ENCODE measurements at regions not wholly inside any gene's neighbourhood (a gene's known extent, or its start where the extent isn't known, plus 50 kb on each side); places are given as distances from the start of the nearest gene placed in this dataset.

DNA sequence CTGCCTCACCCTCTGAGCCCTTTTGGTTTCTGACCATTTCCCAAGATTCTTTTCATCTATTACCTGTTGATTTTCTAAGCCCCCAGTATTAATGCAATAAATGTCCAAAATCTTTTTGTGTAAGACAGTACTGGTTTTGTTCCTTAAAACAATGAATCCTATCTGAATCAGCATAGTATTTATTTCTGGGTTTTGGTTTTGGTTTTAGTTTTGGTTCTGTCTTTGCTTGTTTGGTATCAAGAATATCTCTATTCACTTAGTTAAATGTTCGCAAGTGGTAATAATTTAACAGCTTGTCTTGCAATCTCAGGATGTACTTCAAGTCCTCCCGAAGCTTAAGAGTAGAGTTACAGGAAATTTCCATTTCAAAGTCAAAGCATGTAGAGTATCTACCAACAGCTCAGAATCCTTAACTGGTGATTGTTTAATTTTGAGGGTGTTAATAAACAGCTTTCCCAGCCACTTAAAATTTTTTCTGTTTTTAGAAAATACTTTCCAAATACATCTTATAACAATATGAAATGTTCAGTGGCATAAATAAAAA is 67.7 kb upstream of the NEDD4L start:
- no peak overlapping the region for H4K8ac ChIP-seq (ENCODE audit: low read depth, low read length)
- no peak overlapping the region for H2BK12ac ChIP-seq (ENCODE audit: low read length)
- H3K27me3 ChIP-seq (ENCODE audit: insufficient read depth, low read length), result no peaks in the 10 kb centered on the region
- H3K9ac ChIP-seq (ENCODE audit: low read length), result no peak overlapping the region
- no peak overlapping the region for H2AFZ ChIP-seq (ENCODE audit: insufficient read depth, low read length, poor library complexity)
- no CpG with 5 or more reads among the region's 2 CpGs for WGBS (ENCODE audit: extremely low coverage, insufficient coverage, insufficient read length)
- no peak overlapping the region for H3K4me3 ChIP-seq (ENCODE audit: low read depth, low read length)
- no peak overlapping the region for H4K91ac ChIP-seq (ENCODE audit: low read depth, low read length)
- H3K23ac ChIP-seq (ENCODE audit: low read length), result no peak overlapping the region
- no peak overlapping the region for H3K18ac ChIP-seq (ENCODE audit: low read length)
- no peak for DNase-seq
- no peak overlapping the region for H4K12ac ChIP-seq (ENCODE audit: low read depth, low read length)
- no peak overlapping the region for H2AK5ac ChIP-seq (ENCODE audit: low read length)
- H3K4me2 ChIP-seq (ENCODE audit: low read length), result no peak overlapping the region
- H3K9me3 ChIP-seq (ENCODE audit: insufficient read depth, low read depth, low read length), result no peaks in the 10 kb centered on the region
- no peak overlapping the region for H2BK5ac ChIP-seq (ENCODE audit: low read depth, low read length, poor library complexity)
- H3K79me2 ChIP-seq (ENCODE audit: control insufficient read depth, insufficient read depth, low read length, poor library complexity), result no peaks in the 10 kb centered on the region
- H3K36me3 ChIP-seq (ENCODE audit: control insufficient read depth in 1 of 2, insufficient read depth in 2 of 2, low read length in 2 of 2), result no peaks in the 10 kb centered on the region
- no peaks in the 10 kb centered on the region for H3K4me1 ChIP-seq (ENCODE audit: control insufficient read depth in 1 of 2, insufficient read depth in 2 of 2, low read length in 2 of 2)
- no peaks in the 10 kb centered on the region for H3K79me1 ChIP-seq (ENCODE audit: low read length)
- H3K27ac ChIP-seq (ENCODE audit: low read depth, low read length), result no peak overlapping the region
- no peak overlapping the region for H3K4ac ChIP-seq (ENCODE audit: low read depth, low read length)
- H2BK120ac ChIP-seq (ENCODE audit: insufficient read depth, low read length, poor library complexity), result no peak overlapping the region
- no peak overlapping the region for H3K14ac ChIP-seq (ENCODE audit: low read length)

DNA sequence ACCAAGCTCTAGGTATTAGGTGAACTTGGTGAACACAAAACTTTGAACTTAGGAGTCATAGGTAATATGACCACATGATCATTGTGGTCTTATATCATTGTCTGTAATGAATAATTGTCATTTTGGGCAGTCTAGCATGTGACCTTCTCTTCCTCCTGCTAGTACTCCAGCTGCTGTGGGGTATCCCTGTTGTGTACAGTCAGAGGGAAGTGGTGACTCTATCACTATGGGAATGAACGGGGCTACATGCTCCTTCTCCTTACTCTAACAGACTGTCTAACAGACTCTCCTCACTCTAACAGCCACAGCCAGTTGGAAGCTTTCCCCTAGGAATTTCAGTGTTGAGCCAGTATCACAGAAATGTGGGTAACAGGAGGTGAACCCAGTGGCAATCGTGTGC is 68.2 kb upstream of the NEDD4L start:
- Histone ChIP-seq H2BK12ac (ENCODE audit: low read length) (no peak overlapping the region), H2AFZ (ENCODE audit: insufficient read depth, low read length, poor library complexity) (no peak overlapping the region), H3K79me1 (ENCODE audit: low read length) (no peaks in the 10 kb centered on the region), H3K79me2 (ENCODE audit: control insufficient read depth, insufficient read depth, low read length, poor library complexity) (no peaks in the 10 kb centered on the region), H3K4me1 (ENCODE audit: control insufficient read depth in 1 of 2, insufficient read depth in 2 of 2, low read length in 2 of 2) (no peaks in the 10 kb centered on the region), H4K12ac (ENCODE audit: low read depth, low read length) (no peak overlapping the region), H2BK5ac (ENCODE audit: low read depth, low read length, poor library complexity) (no peak overlapping the region), H3K4me2 (ENCODE audit: low read length) (no peak overlapping the region), H3K4ac (ENCODE audit: low read depth, low read length) (no peak overlapping the region), H3K27me3 (ENCODE audit: insufficient read depth, low read length) (no peaks in the 10 kb centered on the region), H2AK5ac (ENCODE audit: low read length) (no peak overlapping the region), H3K14ac (ENCODE audit: low read length) (no peak overlapping the region), H3K36me3 (ENCODE audit: control insufficient read depth in 1 of 2, insufficient read depth in 2 of 2, low read length in 2 of 2) (no peaks in the 10 kb centered on the region), H3K27ac (ENCODE audit: low read depth, low read length) (no peak overlapping the region), H3K23ac (ENCODE audit: low read length) (no peak overlapping the region), H3K9ac (ENCODE audit: low read length) (no peak overlapping the region), H3K9me3 (ENCODE audit: insufficient read depth, low read depth, low read length) (no peaks in the 10 kb centered on the region), H2BK120ac (ENCODE audit: insufficient read depth, low read length, poor library complexity) (no peak overlapping the region), H4K8ac (ENCODE audit: low read depth, low read length) (no peak overlapping the region), H3K4me3 (ENCODE audit: low read depth, low read length) (no peak overlapping the region), H3K18ac (ENCODE audit: low read length) (no peak overlapping the region), H4K91ac (ENCODE audit: low read depth, low read length) (no peak overlapping the region)
- WGBS (ENCODE audit: extremely low coverage, insufficient coverage, insufficient read length), result no CpG with 5 or more reads among the region's 2 CpGs
- DNase-seq, result no peak

DNA sequence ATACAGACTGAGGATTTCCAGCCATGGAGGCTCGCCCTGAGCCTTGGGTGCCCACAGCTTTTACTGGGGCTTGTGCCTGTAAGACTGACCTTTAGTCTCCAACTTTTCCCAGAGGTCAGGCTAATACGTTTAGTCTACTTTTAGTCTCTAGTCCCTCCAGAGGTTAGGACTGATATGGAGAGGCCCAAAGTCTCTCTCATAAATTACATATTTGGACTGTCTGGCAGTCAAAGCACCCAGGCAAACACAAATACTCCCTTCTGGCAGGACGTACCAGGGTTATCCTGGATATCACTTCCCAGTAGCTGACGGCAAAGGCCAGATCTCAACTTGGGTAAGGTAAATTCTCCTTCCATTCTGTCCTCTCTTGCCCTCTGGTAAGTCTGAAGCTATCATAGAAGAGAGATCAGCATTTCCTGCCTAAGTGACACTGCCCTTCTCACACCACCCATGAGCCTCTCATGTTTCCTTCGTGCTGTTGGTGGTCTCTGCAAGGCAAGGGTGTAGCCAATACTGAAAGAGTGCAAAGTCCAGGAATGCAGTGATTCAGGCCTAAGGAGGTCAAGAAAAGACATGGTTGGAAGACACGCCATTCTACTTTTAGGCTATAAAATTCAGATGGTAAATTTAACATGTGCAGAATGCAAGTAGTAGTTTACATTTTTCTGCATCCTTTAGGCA is 69.3 kb upstream of the NEDD4L start:
- H3K4me3 ChIP-seq (ENCODE audit: low read depth, low read length), result no peak overlapping the region
- H4K91ac ChIP-seq (ENCODE audit: low read depth, low read length), result no peak overlapping the region
- H3K4me2 ChIP-seq (ENCODE audit: low read length), result no peak overlapping the region
- H3K27ac ChIP-seq (ENCODE audit: low read depth, low read length), result no peak overlapping the region
- H3K9me3 ChIP-seq (ENCODE audit: insufficient read depth, low read depth, low read length), result no peaks in the 10 kb centered on the region
- no peak overlapping the region for H2AK5ac ChIP-seq (ENCODE audit: low read length)
- H3K27me3 ChIP-seq (ENCODE audit: insufficient read depth, low read length), result no peaks in the 10 kb centered on the region
- H3K79me1 ChIP-seq (ENCODE audit: low read length), result no peaks in the 10 kb centered on the region
- H4K8ac ChIP-seq (ENCODE audit: low read depth, low read length), result no peak overlapping the region
- H3K9ac ChIP-seq (ENCODE audit: low read length), result no peak overlapping the region
- no peak overlapping the region for H3K23ac ChIP-seq (ENCODE audit: low read length)
- H2BK120ac ChIP-seq (ENCODE audit: insufficient read depth, low read length, poor library complexity), result no peak overlapping the region
- H3K79me2 ChIP-seq (ENCODE audit: control insufficient read depth, insufficient read depth, low read length, poor library complexity), result no peaks in the 10 kb centered on the region
- no CpG with 5 or more reads among the region's 6 CpGs for WGBS (ENCODE audit: extremely low coverage, insufficient coverage, insufficient read length)
- no peak overlapping the region for H2BK12ac ChIP-seq (ENCODE audit: low read length)
- no peak overlapping the region for H2AFZ ChIP-seq (ENCODE audit: insufficient read depth, low read length, poor library complexity)
- H3K14ac ChIP-seq (ENCODE audit: low read length), result no peak overlapping the region
- H4K12ac ChIP-seq (ENCODE audit: low read depth, low read length), result no peak overlapping the region
- DNase-seq, result no peak
- H3K36me3 ChIP-seq (ENCODE audit: control insufficient read depth in 1 of 2, insufficient read depth in 2 of 2, low read length in 2 of 2), result no peaks in the 10 kb centered on the region
- no peak overlapping the region for H2BK5ac ChIP-seq (ENCODE audit: low read depth, low read length, poor library complexity)
- no peak overlapping the region for H3K18ac ChIP-seq (ENCODE audit: low read length)
- no peak overlapping the region for H3K4ac ChIP-seq (ENCODE audit: low read depth, low read length)
- no peaks in the 10 kb centered on the region for H3K4me1 ChIP-seq (ENCODE audit: control insufficient read depth in 1 of 2, insufficient read depth in 2 of 2, low read length in 2 of 2)

DNA sequence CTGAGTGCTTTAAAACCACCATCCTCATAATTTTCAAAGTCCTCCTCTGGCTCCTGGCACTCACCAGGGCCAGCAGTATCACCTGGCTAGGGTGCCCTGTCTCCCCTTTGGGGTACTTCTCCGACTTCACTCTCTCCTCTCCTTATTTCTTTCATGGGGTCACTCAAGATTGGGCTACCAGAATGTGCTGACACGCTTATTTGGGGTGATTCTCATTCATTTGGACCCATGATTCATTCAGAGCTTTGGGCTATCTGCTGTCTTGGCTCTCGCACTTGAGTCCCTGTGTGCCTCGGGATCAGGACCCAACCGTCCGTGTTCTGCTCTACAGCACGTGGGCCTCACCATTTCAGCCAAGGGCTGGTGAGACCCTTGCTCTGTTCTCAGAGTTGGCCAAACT is 70.1 kb upstream of the NEDD4L start:
- no peak overlapping the region for H3K4me3 ChIP-seq (ENCODE audit: low read depth, low read length)
- H3K4me1 ChIP-seq (ENCODE audit: control insufficient read depth in 1 of 2, insufficient read depth in 2 of 2, low read length in 2 of 2), result no peaks in the 10 kb centered on the region
- no peaks in the 10 kb centered on the region for H3K79me1 ChIP-seq (ENCODE audit: low read length)
- H2BK120ac ChIP-seq (ENCODE audit: insufficient read depth, low read length, poor library complexity), result no peak overlapping the region
- H3K4me2 ChIP-seq (ENCODE audit: low read length), result no peak overlapping the region
- no peak overlapping the region for H3K18ac ChIP-seq (ENCODE audit: low read length)
- H3K79me2 ChIP-seq (ENCODE audit: control insufficient read depth, insufficient read depth, low read length, poor library complexity), result no peaks in the 10 kb centered on the region
- no peak overlapping the region for H3K23ac ChIP-seq (ENCODE audit: low read length)
- H2AFZ ChIP-seq (ENCODE audit: insufficient read depth, low read length, poor library complexity), result no peak overlapping the region
- no peak overlapping the region for H4K12ac ChIP-seq (ENCODE audit: low read depth, low read length)
- WGBS (ENCODE audit: extremely low coverage, insufficient coverage, insufficient read length), result no CpG with 5 or more reads among the region's 7 CpGs
- DNase-seq, result no peak
- no peak overlapping the region for H2BK12ac ChIP-seq (ENCODE audit: low read length)
- no peak overlapping the region for H3K4ac ChIP-seq (ENCODE audit: low read depth, low read length)
- no peak overlapping the region for H4K91ac ChIP-seq (ENCODE audit: low read depth, low read length)
- no peak overlapping the region for H3K14ac ChIP-seq (ENCODE audit: low read length)
- H3K27me3 ChIP-seq (ENCODE audit: insufficient read depth, low read length), result no peaks in the 10 kb centered on the region
- H3K9me3 ChIP-seq (ENCODE audit: insufficient read depth, low read depth, low read length), result no peaks in the 10 kb centered on the region
- H2AK5ac ChIP-seq (ENCODE audit: low read length), result no peak overlapping the region
- H4K8ac ChIP-seq (ENCODE audit: low read depth, low read length), result no peak overlapping the region
- no peak overlapping the region for H2BK5ac ChIP-seq (ENCODE audit: low read depth, low read length, poor library complexity)
- no peak overlapping the region for H3K27ac ChIP-seq (ENCODE audit: low read depth, low read length)
- no peaks in the 10 kb centered on the region for H3K36me3 ChIP-seq (ENCODE audit: control insufficient read depth in 1 of 2, insufficient read depth in 2 of 2, low read length in 2 of 2)
- H3K9ac ChIP-seq (ENCODE audit: low read length), result no peak overlapping the region
